Eye (tissue), 1 donor: ENCODE measurements at regions not wholly inside any gene's neighbourhood (a gene's known extent, or its start where the extent isn't known, plus 50 kb on each side); places are given as distances from the start of the nearest gene placed in this dataset.

Experiments
- DNase-seq: peaks from one replicate; pipeline ENCODE4 v3.0.0-alpha.2; 2015

DNA sequence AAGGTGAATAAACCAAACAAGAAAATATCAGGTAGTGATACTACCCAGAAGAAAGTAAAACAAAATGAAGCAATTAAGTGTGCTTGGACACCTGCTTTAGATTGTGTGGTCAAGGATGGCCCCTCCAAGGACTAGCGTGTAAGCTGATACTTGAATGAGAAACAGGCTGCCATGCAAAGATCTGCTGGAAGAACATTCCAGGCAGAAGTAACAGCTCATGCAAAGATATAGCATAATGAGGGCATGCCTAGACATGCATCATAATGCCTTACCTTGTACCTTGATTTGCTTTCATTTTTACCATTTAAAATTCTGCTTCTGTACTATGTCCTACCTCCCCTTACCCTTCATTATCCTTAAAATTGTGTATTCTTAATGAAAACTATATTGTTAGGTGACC lies 74.8 kb upstream of the HDAC9 start:
- DNase-seq, result peak; percentile 29

DNA sequence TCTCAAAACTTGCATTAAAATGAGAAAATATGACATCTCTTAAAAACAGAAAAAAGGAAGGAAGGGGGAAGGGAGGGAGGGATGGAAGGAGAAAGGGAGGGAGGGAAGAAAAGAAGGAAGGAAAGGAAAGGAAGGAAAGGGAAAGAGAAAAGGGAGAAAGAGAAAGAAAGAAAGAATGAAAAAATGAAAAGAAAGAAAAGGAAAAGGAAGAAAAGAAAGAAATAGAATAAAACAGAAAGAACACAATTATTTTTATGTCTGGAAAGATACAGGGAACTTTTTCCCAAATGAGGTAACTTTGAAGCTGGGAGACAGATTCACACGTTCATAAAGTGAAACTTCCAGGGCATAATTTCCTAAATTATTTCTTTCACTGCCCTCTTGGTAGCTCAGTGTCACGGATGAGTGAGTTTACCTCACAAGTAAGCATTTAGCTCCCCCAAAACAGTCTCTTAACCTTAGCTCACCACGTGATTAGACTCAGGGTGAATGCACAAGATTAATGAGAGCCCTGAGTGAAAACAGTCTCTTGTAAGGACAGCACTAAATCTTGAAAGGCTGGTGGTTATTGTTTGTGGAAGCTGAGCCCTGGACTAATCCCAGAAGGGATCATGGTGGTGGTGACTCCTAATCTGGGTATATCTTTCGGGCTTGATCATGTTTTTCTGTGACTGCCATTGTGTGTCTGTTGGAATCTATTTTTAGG lies 74.1 kb upstream of the HDAC9 start:
- DNase-seq, result peak; percentile 78

DNA sequence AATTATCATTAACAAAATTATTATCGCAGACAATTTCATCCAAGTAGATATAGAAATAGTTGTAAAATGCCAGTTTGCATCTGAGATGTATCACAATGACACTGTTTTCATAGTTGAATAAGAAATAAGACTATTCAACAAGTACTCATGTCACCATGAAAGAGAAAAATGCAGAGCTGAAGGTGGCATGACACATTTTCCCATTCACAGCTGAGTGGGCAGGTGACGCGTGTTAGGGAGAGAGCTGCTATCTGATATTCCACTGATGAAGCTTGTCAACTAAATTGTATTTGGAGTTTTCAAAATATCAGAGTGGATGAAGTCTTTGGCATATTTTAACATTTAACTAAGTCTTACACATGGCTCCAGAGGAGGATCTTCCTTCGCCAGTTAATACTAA lies 70.3 kb upstream of the HDAC9 start:
- peak; percentile 40 for DNase-seq

DNA sequence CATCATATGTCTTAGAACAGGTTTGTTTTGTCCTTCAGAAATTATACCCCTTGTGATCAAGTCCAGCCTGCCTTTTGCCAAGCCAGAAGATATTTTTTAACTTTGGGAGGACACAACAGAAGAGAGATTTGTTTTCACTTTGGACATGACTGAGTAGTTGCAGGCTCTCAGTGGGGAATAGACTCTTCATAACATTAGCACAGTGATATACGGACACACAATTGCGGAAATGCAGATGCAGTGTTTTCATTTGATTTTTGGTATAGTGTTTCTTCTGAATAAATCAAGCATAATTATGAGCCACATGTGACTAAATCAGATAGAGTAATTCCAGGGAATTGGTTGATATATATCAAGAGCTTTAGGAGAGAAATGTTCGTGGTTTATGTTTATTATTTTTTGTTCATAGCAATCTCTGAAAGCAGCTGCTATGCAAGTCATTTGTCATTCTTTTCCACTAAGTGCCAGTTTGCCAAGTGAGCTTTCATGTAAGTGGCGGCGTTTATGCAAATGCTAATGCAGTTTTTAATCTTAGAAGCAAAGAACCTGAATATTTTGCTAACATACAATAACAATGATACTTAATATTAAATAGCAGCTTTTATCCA lies 69.6 kb upstream of the HDAC9 start:
- no peak for DNase-seq

DNA sequence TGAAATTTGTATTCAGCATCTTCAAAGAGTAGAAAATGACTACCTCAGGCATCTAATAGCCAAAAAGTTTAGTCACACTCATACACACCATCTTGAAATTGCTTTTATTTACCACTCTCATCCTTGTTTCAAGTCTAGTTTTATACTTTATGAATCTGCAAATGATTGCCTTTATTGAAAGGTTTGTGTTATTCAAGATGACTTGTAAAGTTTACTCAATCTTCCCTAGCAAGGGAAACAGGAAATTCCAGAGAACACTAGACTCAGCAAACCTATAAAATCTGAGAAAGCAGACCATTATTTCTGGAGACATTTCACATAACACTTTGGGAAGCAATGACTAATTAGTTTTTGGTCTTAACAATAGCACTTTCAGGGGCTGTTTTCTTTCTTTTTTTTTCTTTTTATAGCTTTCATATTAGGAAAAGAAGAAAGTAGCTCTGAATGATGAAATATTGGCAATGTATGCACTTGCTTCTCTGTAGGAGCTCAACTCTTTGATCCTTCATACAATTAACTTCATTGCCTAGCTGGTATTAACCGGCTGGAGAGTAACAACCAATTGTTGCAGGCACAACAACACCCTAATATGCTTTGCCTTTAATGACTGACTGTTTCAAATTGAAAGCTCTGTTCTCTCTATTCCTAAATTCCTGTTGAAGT lies 68.9 kb upstream of the HDAC9 start:
- DNase-seq, result no peak

DNA sequence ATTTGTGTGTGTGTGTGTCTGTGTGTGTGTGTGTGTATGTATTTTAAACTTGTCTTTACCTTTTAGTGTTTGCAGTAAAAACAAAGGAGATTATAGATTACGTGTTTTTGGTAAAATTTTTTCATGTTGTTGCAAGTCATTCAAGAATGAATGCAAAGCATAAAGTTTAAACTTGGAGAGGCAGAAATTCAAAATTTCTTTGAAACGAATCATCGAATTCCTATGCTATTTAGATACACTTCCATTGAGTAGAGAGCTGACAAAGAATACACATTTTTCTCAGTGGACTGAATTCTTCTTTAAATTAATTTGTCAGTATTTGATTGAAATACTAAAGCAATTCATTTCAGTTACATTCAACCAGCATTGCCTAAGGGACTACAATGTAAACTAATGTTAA lies 66.0 kb upstream of the HDAC9 start:
- DNase-seq, result no peak

DNA sequence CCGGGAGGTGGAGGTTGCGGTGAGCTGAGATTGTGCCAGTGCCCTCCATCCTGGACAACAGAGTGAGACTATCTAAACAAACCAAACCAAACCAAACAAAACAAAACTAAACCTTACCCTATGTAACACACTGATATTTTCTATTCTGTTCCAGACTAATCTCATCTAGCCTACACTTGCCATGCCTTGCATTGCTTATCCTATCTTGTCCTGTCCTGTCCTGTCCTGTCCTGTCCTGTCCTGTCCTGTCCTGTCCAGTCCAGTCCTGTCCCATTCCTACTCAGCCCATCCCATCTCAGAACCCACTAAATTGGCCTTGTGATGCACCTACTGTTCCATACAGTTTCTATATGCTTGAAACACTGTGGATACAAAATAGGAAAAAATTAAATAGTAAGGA lies 64.7 kb upstream of the HDAC9 start:
- no peak for DNase-seq

DNA sequence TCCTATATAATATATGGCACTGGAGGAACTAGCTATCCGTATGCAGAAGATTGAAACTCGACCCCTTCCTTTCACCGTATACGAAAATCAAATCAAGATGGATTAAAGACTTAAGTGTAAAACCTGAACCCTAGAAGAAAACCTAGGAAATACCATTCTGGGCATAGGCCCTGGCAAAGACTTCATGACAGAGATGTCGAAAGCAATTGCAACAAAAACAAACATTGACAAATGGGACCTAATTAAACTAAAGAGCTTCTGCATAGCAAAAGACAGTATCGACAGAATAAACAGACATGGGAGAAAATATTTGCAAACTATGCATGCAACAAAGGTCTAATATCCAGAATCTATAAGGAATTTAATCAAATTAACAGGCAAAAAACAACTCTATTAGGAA lies 61.4 kb upstream of the HDAC9 start:
- no peak for DNase-seq

DNA sequence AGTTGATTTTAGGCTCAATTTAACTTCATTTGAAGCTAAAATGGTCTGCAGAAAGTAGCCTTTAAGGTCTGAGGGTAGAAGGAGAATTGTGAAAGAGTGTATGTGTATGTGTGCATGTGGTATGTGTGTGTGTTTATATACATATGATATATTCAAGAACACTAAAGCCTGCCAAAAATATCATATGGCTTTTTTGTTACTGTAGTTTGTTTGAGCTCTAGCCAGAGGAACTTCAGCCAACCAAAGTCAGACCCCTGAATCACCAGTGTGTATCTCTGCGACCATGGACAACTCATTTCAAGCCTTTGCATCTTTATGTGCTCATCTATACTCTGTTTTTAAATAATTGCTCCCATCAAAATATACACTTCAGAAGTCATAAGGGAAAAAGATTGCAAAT lies 58.4 kb upstream of the HDAC9 start:
- no peak for DNase-seq

DNA sequence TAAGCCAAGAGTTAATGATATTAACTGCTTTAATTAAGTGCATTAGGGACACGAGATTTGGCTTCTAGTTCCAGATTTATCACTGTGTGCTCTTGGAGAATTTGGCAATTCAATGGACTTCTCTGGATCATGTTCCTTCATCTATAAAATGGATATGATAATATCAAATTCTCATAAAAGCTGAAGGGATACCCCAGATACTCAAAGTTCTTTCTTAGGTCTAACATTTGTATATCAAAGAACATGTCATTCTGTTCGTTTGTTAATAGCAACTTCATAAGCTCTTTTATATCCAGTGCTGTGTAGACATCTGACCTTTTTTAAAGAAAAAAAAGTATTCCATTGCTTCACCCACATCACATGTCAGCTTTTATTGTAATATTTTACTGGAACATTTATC lies 54.6 kb upstream of the HDAC9 start:
- no peak for DNase-seq

DNA sequence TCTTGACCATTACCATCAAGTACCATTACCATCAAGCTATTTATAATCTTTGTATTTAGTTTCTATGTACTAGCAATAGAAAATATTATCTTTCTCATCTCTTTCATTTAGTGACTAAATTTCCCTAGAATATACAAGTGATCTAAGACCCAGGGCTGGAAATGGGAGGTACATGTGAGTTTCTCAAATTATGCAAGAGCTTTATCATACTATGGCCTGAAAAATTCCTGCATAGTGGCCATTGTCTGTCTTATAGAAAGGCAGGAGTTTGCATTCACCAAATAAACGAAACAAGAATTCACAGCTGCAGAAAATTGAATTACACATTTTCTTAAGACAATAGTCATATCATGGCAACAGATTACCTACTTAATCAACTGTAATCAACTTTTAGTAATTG lies 50.7 kb upstream of the HDAC9 start:
- no peak for DNase-seq

DNA sequence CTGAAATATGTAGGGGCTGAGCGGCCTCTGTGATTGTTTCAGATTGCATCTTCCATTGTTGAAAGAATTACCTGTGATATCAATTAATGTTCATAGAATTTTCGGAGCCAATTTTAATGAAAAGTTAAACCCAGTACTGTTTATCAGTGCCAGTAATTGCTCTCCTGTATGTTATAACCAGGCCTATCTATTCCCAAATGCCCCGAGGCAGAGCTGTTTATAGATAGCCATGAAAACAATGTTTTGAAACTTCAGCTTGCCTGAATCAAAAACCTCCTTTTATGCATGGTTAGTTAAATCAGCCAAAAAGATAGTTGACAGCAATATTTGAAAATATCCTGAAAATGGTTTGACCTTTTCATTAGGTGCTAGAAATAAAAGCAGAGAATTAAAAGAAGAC lies 50.1 kb upstream of the HDAC9 start:
- DNase-seq, result no peak
